Cortex of kidney (tissue), 1 donor: ENCODE measurements at regions not wholly inside any gene's neighbourhood (a gene's known extent, or its start where the extent isn't known, plus 50 kb on each side); places are given as distances from the start of the nearest gene placed in this dataset.

Experiments
- DNase-seq: peaks from one replicate; lab custom pipeline; 2025; lab: John Stamatoyannopoulos, UW

DNA sequence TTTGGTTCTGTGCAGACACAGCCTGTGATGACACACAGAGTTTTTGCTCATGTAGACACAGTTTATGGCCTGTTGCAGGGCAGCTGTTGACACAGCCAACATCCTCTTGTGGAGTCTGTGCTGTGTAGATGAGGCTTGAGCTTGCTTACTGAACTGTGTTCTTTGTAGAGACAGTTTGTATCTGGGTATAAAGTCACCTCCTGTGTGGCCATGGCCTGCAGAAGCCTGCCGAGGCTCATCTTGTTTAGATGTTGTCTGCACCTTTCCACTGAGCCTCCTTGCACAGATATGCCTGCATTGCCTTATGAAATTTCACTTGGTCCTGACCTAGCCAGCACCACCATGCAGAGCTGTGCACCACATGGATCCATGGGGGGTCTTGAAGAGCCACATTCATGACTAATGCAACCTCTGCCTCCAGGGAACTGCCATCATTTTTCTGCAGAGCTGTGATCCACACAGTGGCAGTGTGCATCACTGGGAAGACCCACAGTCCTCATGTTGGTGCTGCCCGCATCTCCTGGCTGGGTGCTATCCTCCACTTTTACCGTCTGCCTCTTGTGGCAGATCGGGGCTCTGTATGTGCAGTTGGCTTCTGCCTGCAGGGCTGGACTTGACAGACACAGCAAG is 198.0 kb upstream of the MAMLD1 start:
- DNase-seq = no peak

DNA sequence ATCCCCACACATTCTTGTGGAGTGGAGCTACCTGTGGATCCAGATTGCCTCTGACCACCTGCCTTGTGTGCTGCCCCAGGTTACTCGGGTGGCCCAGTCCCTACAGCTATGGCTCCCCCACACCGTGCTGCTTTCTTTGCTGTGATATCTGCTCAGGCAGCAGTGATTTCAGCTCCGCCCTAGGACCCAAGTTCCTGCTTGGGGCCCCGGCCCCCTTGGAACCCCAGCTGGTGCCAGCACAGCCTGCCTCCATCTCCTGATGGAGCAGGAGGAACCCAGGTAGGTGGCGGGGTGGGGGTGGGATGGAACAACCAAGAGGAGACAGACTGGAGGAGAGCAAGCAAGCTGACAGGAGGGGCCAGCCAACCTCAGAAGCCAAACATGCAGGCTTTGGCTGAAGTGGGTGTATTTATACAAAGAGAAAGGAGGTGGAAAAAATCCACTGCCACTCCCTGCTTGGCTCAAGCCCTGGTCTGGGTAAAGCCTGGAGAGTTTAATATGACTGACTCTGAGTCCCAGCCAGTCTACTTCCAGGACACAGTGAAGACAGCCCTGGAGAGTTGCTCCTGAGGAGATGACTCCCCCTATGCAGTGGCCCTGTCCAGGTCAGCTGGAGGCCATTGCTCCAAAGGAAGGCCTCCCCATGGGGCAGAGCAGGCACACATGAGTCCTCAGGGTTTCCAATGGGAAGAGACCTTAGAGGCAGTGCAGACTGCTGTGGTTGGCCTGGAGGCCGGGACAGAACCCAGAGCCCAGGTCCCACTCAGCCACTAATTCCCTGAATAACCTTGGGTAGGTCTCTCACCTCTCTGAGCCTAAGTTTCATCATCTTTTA is 197.1 kb upstream of the MAMLD1 start:
- no peak for DNase-seq

GRCh38 chrX:150167482-150168324 is 195.4 kb upstream of the MAMLD1 start:
- DNase-seq = no peak

DNA sequence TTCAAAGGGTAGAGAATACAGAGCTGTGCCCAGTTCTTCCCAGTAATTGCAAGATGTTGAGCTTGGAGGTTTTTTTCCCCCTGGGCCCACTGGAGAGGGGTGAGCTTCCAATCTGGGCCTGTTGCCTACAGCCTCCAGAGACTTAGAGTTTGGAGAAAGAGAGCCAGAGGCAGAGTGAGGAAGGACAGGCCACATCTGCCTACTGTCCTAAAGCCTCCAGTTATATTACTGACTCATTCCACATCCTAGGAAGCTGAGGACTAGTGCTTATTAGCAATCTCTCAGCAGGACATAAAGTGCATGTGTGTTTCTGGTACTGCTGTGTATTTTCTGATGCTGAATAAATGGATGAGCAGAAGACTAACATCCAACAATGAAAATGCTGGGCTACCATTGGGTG is 181.0 kb upstream of the MAMLD1 start:
- DNase-seq = no peak

- DNase-seq = no peak
These were observed 178.6 kb upstream of the MAMLD1 start for GRCh38 chrX:150184491-150184890.

- DNase-seq = no peak
These were observed 177.4 kb upstream of the MAMLD1 start for GRCh38 chrX:150185766-150186165.

- DNase-seq = no peak
These were observed 170.3 kb upstream of the MAMLD1 start for GRCh38 chrX:150192816-150193215.

GRCh38 chrX:150196285-150196684 is 166.8 kb upstream of the MAMLD1 start:
- DNase-seq = no peak

DNA sequence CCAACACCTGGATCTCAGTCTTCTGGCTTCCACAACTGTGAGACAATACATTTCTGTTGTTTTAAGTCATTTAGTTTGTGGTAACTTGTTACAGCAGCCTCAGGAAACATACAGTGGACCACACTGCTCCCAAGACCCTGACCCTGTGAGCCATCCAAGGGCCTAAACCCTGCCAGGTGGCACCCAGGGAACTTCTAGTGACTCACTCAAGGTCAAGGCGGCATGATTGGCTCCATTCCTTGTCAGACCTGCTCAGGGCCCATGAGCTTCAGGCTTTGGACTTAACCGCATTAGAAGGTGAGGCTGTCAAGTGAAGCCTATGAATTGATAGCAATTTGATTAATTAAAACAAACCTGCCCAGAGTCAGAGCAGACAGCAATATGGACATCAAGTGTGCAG is 165.7 kb upstream of the MAMLD1 start:
- DNase-seq = no peak

DNA sequence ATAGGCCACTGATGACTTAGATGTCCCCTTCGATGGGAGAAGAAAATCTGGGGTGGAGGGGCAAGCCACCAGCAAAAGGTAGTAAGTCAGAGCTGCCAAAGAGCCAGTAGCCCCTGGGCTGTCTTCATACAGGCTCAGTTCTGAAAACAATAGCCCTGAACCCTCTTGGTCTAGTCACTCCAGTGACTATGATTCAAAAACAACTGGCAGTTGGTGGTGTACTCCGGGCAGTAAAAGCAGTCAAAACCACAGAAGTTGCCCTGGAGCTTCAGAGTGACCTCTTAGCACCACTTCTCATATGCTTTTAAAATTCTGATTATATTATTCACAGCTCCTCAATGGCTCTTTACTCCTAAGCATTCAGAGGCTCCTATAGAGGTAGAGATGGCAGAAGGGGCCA is 164.3 kb upstream of the MAMLD1 start:
- DNase-seq = no peak

- no peak for DNase-seq
These were observed 163.9 kb upstream of the MAMLD1 start for GRCh38 chrX:150199181-150199580.

DNA sequence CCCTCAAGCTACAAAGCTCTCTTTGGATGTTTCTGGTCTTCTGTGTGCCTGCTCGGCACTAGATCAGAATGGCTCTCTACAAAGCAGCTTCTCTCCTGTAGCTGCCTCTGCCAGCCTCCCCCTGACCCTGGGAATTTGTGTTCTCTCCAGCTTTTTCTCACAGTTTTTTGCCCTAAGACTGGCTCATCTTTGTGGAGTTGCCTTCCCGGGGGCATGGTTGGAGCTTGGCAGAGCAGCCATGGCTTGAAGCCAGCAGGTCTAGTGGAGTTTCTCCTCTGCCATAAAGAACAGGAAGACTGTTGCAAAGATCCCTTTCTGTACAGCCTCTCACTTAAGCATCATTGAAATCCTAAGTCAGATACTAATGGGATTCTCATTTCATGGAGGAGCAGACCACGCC is 163.3 kb upstream of the MAMLD1 start:
- no peak for DNase-seq

DNA sequence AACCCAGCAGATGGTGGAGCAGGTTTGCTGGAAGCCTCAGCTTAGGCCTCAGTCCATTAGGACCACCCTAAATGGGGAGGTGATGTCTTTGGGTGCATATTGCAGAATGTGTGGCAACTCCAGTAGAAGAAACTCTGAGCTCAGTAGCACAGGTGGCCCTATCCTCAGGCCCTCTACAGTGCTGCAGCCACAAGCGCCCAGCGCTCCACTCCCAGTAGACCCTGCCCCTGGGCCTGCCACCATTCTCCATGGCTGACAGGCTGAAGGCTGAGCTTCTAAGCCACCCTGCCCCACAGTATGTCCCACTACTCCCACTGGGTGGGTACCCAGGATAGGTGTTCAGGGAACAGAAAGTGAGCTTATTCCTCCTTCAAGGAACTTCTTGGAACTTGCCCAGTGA is 162.8 kb upstream of the MAMLD1 start:
- no peak for DNase-seq

GRCh38 chrX:150200820-150201287 is 162.3 kb upstream of the MAMLD1 start:
- no peak for DNase-seq

DNA sequence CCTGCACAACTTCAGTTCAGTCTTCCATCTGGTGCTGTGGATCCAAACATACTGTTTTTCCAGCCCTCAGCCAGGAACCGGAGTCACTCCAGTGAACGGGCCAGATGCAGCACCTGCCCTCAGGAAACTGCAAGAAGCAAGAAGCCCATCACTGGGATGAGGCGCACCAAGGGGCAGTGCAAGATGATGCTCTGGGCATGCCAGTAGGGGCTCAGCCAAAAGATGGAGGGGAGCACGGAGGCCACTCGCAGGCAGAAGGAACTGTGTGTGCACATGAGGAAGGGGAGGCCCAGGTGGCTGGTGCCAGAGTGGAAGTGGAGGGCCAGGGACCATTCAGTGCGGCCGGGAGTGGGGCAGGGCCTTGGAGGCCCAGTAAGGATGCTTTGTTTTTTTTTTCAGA is 161.7 kb upstream of the MAMLD1 start:
- no peak for DNase-seq

- no peak for DNase-seq
These were observed 161.3 kb upstream of the MAMLD1 start for GRCh38 chrX:150201841-150202240.

GRCh38 chrX:150202641-150203247 is 160.4 kb upstream of the MAMLD1 start:
- DNase-seq = no peak

- no peak for DNase-seq
These were observed 159.9 kb upstream of the MAMLD1 start for GRCh38 chrX:150203248-150203645.

DNA sequence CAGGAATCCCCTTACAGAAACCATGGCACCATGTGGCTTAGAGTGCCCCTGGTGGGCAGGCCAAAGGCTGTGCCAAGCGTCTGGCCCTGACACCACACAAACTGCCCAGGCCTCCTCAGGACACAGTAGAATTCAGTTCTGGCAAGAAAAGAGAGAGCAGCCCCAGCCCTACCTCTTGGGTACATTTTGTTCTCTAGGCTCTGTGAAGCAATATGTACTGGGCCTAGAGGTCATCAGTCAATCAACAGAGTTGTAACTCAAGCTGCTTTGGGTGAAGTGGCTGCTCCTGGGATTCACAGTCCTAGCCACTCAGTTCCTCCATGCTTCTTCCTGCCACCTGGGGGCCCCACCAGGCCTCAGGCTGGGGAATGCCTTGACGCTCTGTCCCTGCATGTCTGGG is 158.1 kb upstream of the MAMLD1 start:
- peak; percentile 3 for DNase-seq

GRCh38 chrX:150207733-150208132 is 155.4 kb upstream of the MAMLD1 start:
- DNase-seq = no peak

DNA sequence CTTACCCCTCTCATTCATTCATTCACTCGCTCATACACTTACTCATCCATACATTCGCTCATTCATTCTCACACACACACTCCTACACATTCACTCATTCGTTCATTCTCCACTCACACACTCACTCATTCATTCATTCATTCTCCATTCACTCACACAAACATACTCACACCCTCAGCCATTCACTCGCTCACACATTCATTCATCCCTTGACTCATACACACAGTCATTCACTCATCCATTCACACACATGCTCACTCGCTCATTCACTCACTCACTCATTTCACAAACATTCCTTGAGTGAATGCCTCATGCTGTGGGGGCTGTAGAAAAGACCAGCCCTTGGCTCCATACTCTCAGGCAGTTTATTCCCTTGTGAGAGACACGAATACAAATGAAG is 151.1 kb upstream of the MAMLD1 start:
- DNase-seq = no peak
